H1 (cell line): ENCODE measurements at regions not wholly inside any gene's neighbourhood (a gene's known extent, or its start where the extent isn't known, plus 50 kb on each side); places are given as distances from the start of the nearest gene placed in this dataset.

ENCODE experiments used
- CTCF ChIA-PET: fragments of 300-600 bp; sonication (Branson Sonifier 250); formaldehyde crosslinking; loops from one replicate; lab custom pipeline; 2021; ENCODE audit not compliant: partially characterized antibody; lab: Charles Lee
- POLR2A ChIA-PET: fragments of 300-600 bp; sonication (Branson Sonifier 250); formaldehyde crosslinking; loops from one replicate; lab custom pipeline; 2021; ENCODE audit warnings: inconsistent platforms; ENCODE audit not compliant: partially characterized antibody; lab: Charles Lee
- DNase-seq, 2 experiments: peaks; one replicate each; pipeline versions ENCODE4 v3.0.0 to v3.0.0-alpha.2; 2010 to 2022; ENCODE audit warnings: low spot score in 2 of 2, low read depth in 1 of 2, mixed read lengths in 1 of 2
- FAIRE-seq: peaks from 2 replicates; lab custom pipeline; 2011; peaks lifted over from hg19 to GRCh38; lab: Jason Lieb, UNC
- H2AFZ ChIP-seq: 2 replicates; pipeline ENCODE4 v1.8.1; 2012; ENCODE audit warnings: low read length, inconsistent platforms
- H2AK5ac ChIP-seq: 2 replicates; pipeline ENCODE4 v1.6.1; 2013; ENCODE audit warnings: low read depth, low read length
- H2BK120ac ChIP-seq: replicated peaks from 2 replicates; pipeline ENCODE3; 2013; ENCODE audit warnings: low read depth, low read length, inconsistent platforms
- H2BK12ac ChIP-seq: 2 replicates; pipeline ENCODE4 v1.6.1; 2013; ENCODE audit warnings: low read depth, low read length
- H2BK15ac ChIP-seq: 2 replicates; pipeline ENCODE4 v1.6.1; 2013; ENCODE audit warnings: low read length
- H2BK20ac ChIP-seq: 2 replicates; pipeline ENCODE4 v1.6.1; 2013; ENCODE audit warnings: low read length
- H2BK5ac ChIP-seq: 2 replicates; pipeline ENCODE4 v1.6.1; 2013; ENCODE audit warnings: low read depth, low read length
- H3K14ac ChIP-seq: 2 replicates; pipeline ENCODE4 v1.6.1; 2013; ENCODE audit warnings: inconsistent platforms; ENCODE audit not compliant: insufficient read length
- H3K18ac ChIP-seq: 2 replicates; pipeline ENCODE4 v1.6.1; 2013; ENCODE audit warnings: low read length; ENCODE audit errors: extremely low read depth
- H3K23ac ChIP-seq: 2 replicates; pipeline ENCODE4 v1.6.1; 2013; ENCODE audit warnings: inconsistent platforms; ENCODE audit not compliant: insufficient read length
- H3K23me2 ChIP-seq: 2 replicates; pipeline ENCODE4 v1.6.1; 2013; ENCODE audit warnings: low read depth, low read length
- H3K27ac ChIP-seq: 2 replicates; pipeline ENCODE4 v1.6.1; 2011; ENCODE audit warnings: low read depth, low read length, inconsistent platforms
- H3K27me3 ChIP-seq, 4 experiments: replicated peaks in 1 of 4; 1 replicate in 1 of 4; 2 replicates in 3 of 4; pipeline versions ENCODE4 v1.6.1 to v1.8.1; 2011 to 2013; ENCODE audit warnings: low read length in 3 of 4, mild to moderate bottlenecking in 3 of 4, inconsistent platforms in 2 of 4, mixed read lengths in 2 of 4, moderate library complexity in 1 of 4; ENCODE audit not compliant: control insufficient read depth in 3 of 4, insufficient read depth in 3 of 4; ENCODE audit errors: extremely low read depth in 1 of 4
- H3K36me3 ChIP-seq, 4 experiments: 2 replicates each; pipeline versions ENCODE4 v1.6.1 to v1.8.1; 2011 to 2013; ENCODE audit warnings: mild to moderate bottlenecking in 4 of 4, low read length in 3 of 4, moderate library complexity in 2 of 4, control low read depth in 1 of 4, inconsistent platforms in 1 of 4; ENCODE audit not compliant: insufficient read depth in 4 of 4, control insufficient read depth in 2 of 4
- H3K4ac ChIP-seq: replicated peaks from 2 replicates; pipeline ENCODE3; 2013; ENCODE audit warnings: low read length, low read depth, mixed read lengths, inconsistent platforms; ENCODE audit not compliant: insufficient read length
- H3K4me1 ChIP-seq, 4 experiments: replicated peaks in 1 of 4; 1 replicate in 1 of 4; 2 replicates in 3 of 4; pipeline versions ENCODE4 v1.6.1 to v1.8.1; 2011 to 2013; ENCODE audit warnings: low read length in 3 of 4, inconsistent platforms in 2 of 4, mixed read lengths in 1 of 4; ENCODE audit not compliant: insufficient read depth in 4 of 4, control insufficient read depth in 3 of 4
- H3K4me2 ChIP-seq, 2 experiments: 2 replicates each; pipeline versions ENCODE4 v1.6.1 to v1.8.1; 2011 to 2013; ENCODE audit warnings: low read depth in 2 of 2, low read length in 2 of 2, control low read depth in 1 of 2, inconsistent platforms in 1 of 2, mild to moderate bottlenecking in 1 of 2; ENCODE audit not compliant: insufficient read depth in 1 of 2
- H3K4me3 ChIP-seq, 4 experiments: fragments of 200-600, 300-600 bp in 1 of 4; sonication (generic), shearing (Covaris generic), sonication (Bioruptor Twin) in 1 of 4; 2 replicates each; pipeline versions ENCODE4 v1.5.1 to v1.8.1; 2011 to 2016; ENCODE audit warnings: low read length in 4 of 4, low read depth in 3 of 4, control low read depth in 2 of 4, inconsistent platforms in 2 of 4, mild to moderate bottlenecking in 2 of 4, mixed read lengths in 1 of 4, moderate library complexity in 1 of 4; ENCODE audit not compliant: insufficient read depth in 2 of 4; ENCODE audit errors: extremely low read depth in 1 of 4
- H3K56ac ChIP-seq: replicated peaks from 2 replicates; pipeline ENCODE3; 2013; ENCODE audit warnings: low read depth, mild to moderate bottlenecking, mixed read lengths, low read length, inconsistent platforms; ENCODE audit not compliant: insufficient read length
- H3K79me1 ChIP-seq: 2 replicates; pipeline ENCODE4 v1.6.1; 2013; ENCODE audit warnings: low read depth, low read length, control low read depth
- H3K79me2 ChIP-seq, 2 experiments: 2 replicates each; pipeline versions ENCODE4 v1.6.1 to v1.8.1; 2012 to 2013; ENCODE audit warnings: low read length in 2 of 2, mild to moderate bottlenecking in 2 of 2, inconsistent platforms in 1 of 2; ENCODE audit not compliant: insufficient read depth in 2 of 2, control insufficient read depth in 1 of 2
- H3K9ac ChIP-seq, 4 experiments: replicated peaks in 1 of 4; 1 replicate in 1 of 4; 2 replicates in 3 of 4; pipeline versions ENCODE4 v1.6.1 to v1.8.1; 2011 to 2013; ENCODE audit warnings: low read depth in 3 of 4, low read length in 3 of 4, control low read depth in 2 of 4, mild to moderate bottlenecking in 2 of 4, moderate library complexity in 2 of 4, inconsistent platforms in 1 of 4; ENCODE audit errors: extremely low read depth in 1 of 4
- H3K9me3 ChIP-seq, 2 experiments: 2 replicates each; pipeline versions ENCODE4 v1.6.1 to v1.8.1; 2012 to 2013; ENCODE audit warnings: mild to moderate bottlenecking in 2 of 2, moderate library complexity in 2 of 2, control low read depth in 1 of 2, inconsistent platforms in 1 of 2, low read depth in 1 of 2, low read length in 1 of 2, mixed read lengths in 1 of 2; ENCODE audit not compliant: insufficient read depth in 2 of 2
- H4K20me1 ChIP-seq, 2 experiments: replicated peaks in 1 of 2; 2 replicates each; pipeline versions ENCODE3 to v1.8.1; 2011 to 2013; ENCODE audit warnings: inconsistent platforms in 2 of 2, low read length in 2 of 2, mild to moderate bottlenecking in 1 of 2; ENCODE audit not compliant: insufficient read depth in 2 of 2, control insufficient read depth in 1 of 2
- H4K5ac ChIP-seq: 2 replicates; pipeline ENCODE4 v1.6.1; 2013; ENCODE audit warnings: low read length, low read depth, mixed read lengths, inconsistent platforms; ENCODE audit not compliant: insufficient read length
- H4K8ac ChIP-seq: 2 replicates; pipeline ENCODE4 v1.8.0; 2013; ENCODE audit warnings: mild to moderate bottlenecking, moderate library complexity, low read length, inconsistent platforms; ENCODE audit not compliant: insufficient read depth; ENCODE audit errors: extremely low read depth
- H4K91ac ChIP-seq: replicated peaks from 2 replicates; pipeline ENCODE3; 2013; ENCODE audit warnings: low read length, mixed read lengths, inconsistent platforms; ENCODE audit not compliant: insufficient read length
- BRCA1 ChIP-seq: IDR thresholded peaks from 2 replicates; pipeline ENCODE4 v1.6.1; 2012; ENCODE audit warnings: low read depth, low read length, improper control_type of control experiment
- POLR2AphosphoS5 ChIP-seq: IDR thresholded peaks from 2 replicates; pipeline ENCODE4 v1.6.1; 2011; ENCODE audit warnings: low read depth, low read length
- USF2 ChIP-seq: IDR thresholded peaks from 2 replicates; pipeline ENCODE4 v1.6.1; 2011; ENCODE audit warnings: low read length, improper control_type of control experiment
- WGBS, 2 experiments: shearing (Covaris generic) in 1 of 2; methylation state at CpG; one replicate each; pipeline versions ENCODE4 v1.1.6 to v1.1.7; 2013 to 2015; ENCODE audit warnings: low lambda C conversion rate in 2 of 2, mixed read lengths in 2 of 2, inconsistent platforms in 1 of 2, low coverage in 1 of 2, missing lambda C conversion rate in 1 of 2; ENCODE audit not compliant: insufficient replicate concordance in 2 of 2, insufficient coverage in 1 of 2, insufficient read length in 1 of 2; ENCODE audit errors: extremely low coverage in 1 of 2, missing lambda C conversion rate in 1 of 2; 5-methylcytosine and 5-hydroxymethylcytosine counted together

GRCh38 chr3:43908456-43908855 lies 217.7 kb downstream of the ABHD5 start:
- Histone ChIP-seq H3K27me3 (peaks cover 0 to 2% (median 0%) of the 10 kb centered on the region in 4 experiments; a peak in 1 of 7 replicates), H2AK5ac (no peak overlapping the region), H3K14ac (no peak overlapping the region), H3K18ac (no peak overlapping the region), H3K36me3 (no peaks in the 10 kb centered on the region), H2BK20ac (no peak overlapping the region), H3K79me1 (no peaks in the 10 kb centered on the region), H3K23me2 (no peaks in the 10 kb centered on the region), H4K91ac (no peak overlapping the region), H2BK12ac (no peak overlapping the region), H3K9ac (no peak overlapping the region), H2AFZ (no peak overlapping the region), H3K27ac (no peak overlapping the region), H2BK15ac (no peak overlapping the region), H3K4me3 (no peak overlapping the region), H2BK120ac (no peak overlapping the region), H3K9me3 (no peaks in the 10 kb centered on the region), H3K23ac (no peak overlapping the region), H3K56ac (no peak overlapping the region), H3K4ac (no peak overlapping the region), H3K4me2 (no peak overlapping the region), H4K5ac (no peak overlapping the region), H2BK5ac (no peak overlapping the region), H3K4me1 (no peaks in the 10 kb centered on the region), H4K8ac (no peak overlapping the region)
- POLR2A ChIA-PET, result interaction anchor here (1.0 kb wide), 1 partner anchor 90 kb away, joined by 3 read pairs; no protein-coding TSS in a partner anchor
- DNase-seq (no peak), FAIRE-seq (no peak)
- CTCF ChIA-PET, result interaction anchor here (0.8 to 2.3 kb wide), 5 partner anchors 13 to 87 kb away, joined by 3 to 7 read pairs (median 7); no protein-coding TSS in a partner anchor
- 91% methylated on average over 5 of the region's 5 CpGs; no CpG with 5 or more reads in 1 of the 2 experiments for WGBS, 2 experiments
- TF ChIP-seq USF2, result no peak
- no peak for TF ChIP-seq BRCA1
- TF ChIP-seq POLR2AphosphoS5, result no peak
- TF ChIP-seq, all 59 proteins: peak for 0
- H4K20me1 ChIP-seq, result no peaks in the 10 kb centered on the region
- no peaks in the 10 kb centered on the region for H3K79me2 ChIP-seq
